AG04450 (cell line): ENCODE measurements at regions not wholly inside any gene's neighbourhood (a gene's known extent, or its start where the extent isn't known, plus 50 kb on each side); places are given as distances from the start of the nearest gene placed in this dataset.

Source experiments
- CTCF ChIA-PET: fragments of 300-600, 350-600 bp; formaldehyde crosslinking; extraction: SDS; loops from one replicate; lab custom pipeline; 2022; ENCODE audit warnings: antibody characterized with exemption, inconsistent platforms; lab: Charles Lee
- POLR2A ChIA-PET: fragments of 350-600 bp; formaldehyde crosslinking; extraction: SDS; loops from one replicate; lab custom pipeline; 2021; ENCODE audit warnings: antibody characterized with exemption, inconsistent platforms; lab: Yijun Ruan, JAX
- DNase-seq: peaks from one replicate; pipeline ENCODE4 v3.0.0-alpha.2; 2011; ENCODE audit warnings: low read depth, low spot score
- H3K27ac ChIP-seq: one replicate; pipeline ENCODE4 v1.5.1; 2012; ENCODE audit warnings: low read depth, low read length, control low read depth
- H3K27me3 ChIP-seq: one replicate; pipeline ENCODE4 v1.6.0; 2012; ENCODE audit warnings: low read length; ENCODE audit not compliant: control insufficient read depth, insufficient read depth
- H3K4me3 ChIP-seq: 2 replicates; pipeline ENCODE4 v1.5.1; 2011; ENCODE audit warnings: mild to moderate bottlenecking, low read depth, low read length, control low read depth
- H3K9me3 ChIP-seq: 2 replicates; pipeline ENCODE4 v1.5.1; 2012; ENCODE audit warnings: low read length; ENCODE audit not compliant: control insufficient read depth, insufficient read depth
- CTCF ChIP-seq: IDR thresholded peaks from 2 replicates; pipeline ENCODE4 v1.5.1; 2011; ENCODE audit warnings: low read depth, low read length, control low read depth, inconsistent platforms

- POLR2A ChIA-PET = no interaction called here
- peaks cover 5% of the 10 kb centered on the region; the same call in 1 of the 2 replicates for H3K9me3 ChIP-seq
Measured at GRCh38 chr18:1273469-1273868, 368.8 kb downstream of the ADCYAP1 start.

GRCh38 chr18:1292167-1292566, 387.5 kb downstream of the ADCYAP1 start:
- ChIA-PET CTCF (no interaction called here), POLR2A (no interaction called here)
- no peak overlapping the region for H3K4me3 ChIP-seq
- no peak overlapping the region for H3K27ac ChIP-seq
- no peak for DNase-seq
- no peaks in the 10 kb centered on the region for H3K27me3 ChIP-seq
- H3K9me3 ChIP-seq = peaks cover 14% of the 10 kb centered on the region; the same call in 1 of the 2 replicates
- TF ChIP-seq CTCF = no peak

More at GRCh38 chr18:1273469-1273868, 368.8 kb downstream of the ADCYAP1 start:
- H3K4me3 ChIP-seq = no peak overlapping the region
- CTCF ChIA-PET = no interaction called here
- DNase-seq = no peak
- TF ChIP-seq CTCF = no peak
- H3K27ac ChIP-seq = no peak overlapping the region
- H3K27me3 ChIP-seq = no peaks in the 10 kb centered on the region

GRCh38 chr18:1294229-1294628, 389.6 kb downstream of the ADCYAP1 start:
- Histone ChIP-seq H3K27me3 (no peaks in the 10 kb centered on the region), H3K9me3 (peaks cover 11% of the 10 kb centered on the region), H3K4me3 (no peak overlapping the region), H3K27ac (no peak overlapping the region)
- no peak for TF ChIP-seq CTCF
- POLR2A ChIA-PET = no interaction called here
- CTCF ChIA-PET = no interaction called here
- DNase-seq = no peak

GRCh38 chr18:1296237-1296636, 391.6 kb downstream of the ADCYAP1 start:
- TF ChIP-seq CTCF = no peak
- Histone ChIP-seq H3K27me3 (no peaks in the 10 kb centered on the region), H3K27ac (no peak overlapping the region), H3K4me3 (no peak overlapping the region), H3K9me3 (peaks cover 11% of the 10 kb centered on the region)
- ChIA-PET POLR2A (no interaction called here), CTCF (no interaction called here)
- DNase-seq = no peak

- no peak for TF ChIP-seq CTCF
- POLR2A ChIA-PET = no interaction called here
- CTCF ChIA-PET = no interaction called here
Measured at GRCh38 chr18:1302861-1303260, 398.2 kb downstream of the ADCYAP1 start.

More at GRCh38 chr18:1302861-1303260, 398.2 kb downstream of the ADCYAP1 start:
- DNase-seq = no peak
- no peak overlapping the region for H3K4me3 ChIP-seq
- no peaks in the 10 kb centered on the region for H3K27me3 ChIP-seq
- peaks cover 9% of the 10 kb centered on the region for H3K9me3 ChIP-seq
- H3K27ac ChIP-seq = no peak overlapping the region
